Neutrophil (primary cell): ENCODE measurements at regions not wholly inside any gene's neighbourhood (a gene's known extent, or its start where the extent isn't known, plus 50 kb on each side); places are given as distances from the start of the nearest gene placed in this dataset.

ENCODE experiments used
- H3K27ac ChIP-seq: fragments of 200-600 bp; sonication (generic); 2 replicates; pipeline ENCODE4 v1.5.1; 2016; ENCODE audit warnings: mild to moderate bottlenecking, moderate library complexity
- H3K27me3 ChIP-seq: fragments of 200-600 bp; sonication (generic); 2 replicates; pipeline ENCODE4 v1.6.0; 2016; ENCODE audit warnings: mild to moderate bottlenecking
- H3K36me3 ChIP-seq: fragments of 200-600 bp; sonication (generic); 2 replicates; pipeline ENCODE4 v1.5.1; 2017
- H3K4me1 ChIP-seq, 2 experiments: fragments of 200-600 bp in 1 of 2; sonication (generic) in 1 of 2; 1 replicate in 1 of 2; 2 replicates in 1 of 2; pipeline versions ENCODE4 v1.5.1 to v1.6.1; 2013 to 2016; ENCODE audit warnings: low read depth in 1 of 2, low read length in 1 of 2, mild to moderate bottlenecking in 1 of 2, moderate library complexity in 1 of 2; ENCODE audit not compliant: control insufficient read depth in 1 of 2, insufficient read depth in 1 of 2
- H3K4me3 ChIP-seq, 2 experiments: fragments of 200-600 bp in 1 of 2; sonication (generic) in 1 of 2; 1 replicate in 1 of 2; 2 replicates in 1 of 2; pipeline ENCODE4 v1.5.1; 2013 to 2016; ENCODE audit warnings: low read depth in 1 of 2, low read length in 1 of 2, mild to moderate bottlenecking in 1 of 2, moderate library complexity in 1 of 2
- H3K9me3 ChIP-seq: fragments of 200-600 bp; sonication (generic); 2 replicates; pipeline ENCODE4 v1.5.1; 2016
- TF ChIP-seq, protein P1 (sequence below): fragments of 200-600 bp; sonication (generic); IDR thresholded peaks from 2 replicates; pipeline ENCODE4 v1.5.1; 2016; ENCODE audit warnings: antibody characterized with exemption

DNA sequence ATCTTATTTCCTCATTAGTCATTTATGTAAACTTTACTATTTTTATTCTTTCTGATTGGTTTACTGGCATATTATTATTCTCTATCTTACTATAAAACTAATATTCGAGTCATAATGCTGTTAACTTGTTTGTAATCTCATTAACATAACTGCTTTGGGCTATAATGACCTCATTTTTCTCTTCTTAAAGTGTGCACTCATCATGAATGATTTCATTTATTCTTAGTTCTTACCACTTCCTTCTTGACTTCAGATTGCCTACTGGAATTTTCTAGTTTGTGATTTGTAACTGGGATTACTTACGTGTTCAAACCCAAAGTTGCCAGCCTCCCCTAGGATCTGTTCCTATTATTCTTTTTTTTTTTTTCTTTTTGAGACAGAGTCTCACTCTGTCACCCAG, 91.8 kb upstream of the TNFAIP3 start:
- no peaks in the 10 kb centered on the region for H3K9me3 ChIP-seq
- no peaks in the 10 kb centered on the region for H3K27me3 ChIP-seq
- peaks cover 12 to 25% of the 10 kb centered on the region in 2 experiments for H3K4me1 ChIP-seq
- TF ChIP-seq, protein P1, sequence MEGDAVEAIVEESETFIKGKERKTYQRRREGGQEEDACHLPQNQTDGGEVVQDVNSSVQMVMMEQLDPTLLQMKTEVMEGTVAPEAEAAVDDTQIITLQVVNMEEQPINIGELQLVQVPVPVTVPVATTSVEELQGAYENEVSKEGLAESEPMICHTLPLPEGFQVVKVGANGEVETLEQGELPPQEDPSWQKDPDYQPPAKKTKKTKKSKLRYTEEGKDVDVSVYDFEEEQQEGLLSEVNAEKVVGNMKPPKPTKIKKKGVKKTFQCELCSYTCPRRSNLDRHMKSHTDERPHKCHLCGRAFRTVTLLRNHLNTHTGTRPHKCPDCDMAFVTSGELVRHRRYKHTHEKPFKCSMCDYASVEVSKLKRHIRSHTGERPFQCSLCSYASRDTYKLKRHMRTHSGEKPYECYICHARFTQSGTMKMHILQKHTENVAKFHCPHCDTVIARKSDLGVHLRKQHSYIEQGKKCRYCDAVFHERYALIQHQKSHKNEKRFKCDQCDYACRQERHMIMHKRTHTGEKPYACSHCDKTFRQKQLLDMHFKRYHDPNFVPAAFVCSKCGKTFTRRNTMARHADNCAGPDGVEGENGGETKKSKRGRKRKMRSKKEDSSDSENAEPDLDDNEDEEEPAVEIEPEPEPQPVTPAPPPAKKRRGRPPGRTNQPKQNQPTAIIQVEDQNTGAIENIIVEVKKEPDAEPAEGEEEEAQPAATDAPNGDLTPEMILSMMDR, result no peak
- no peaks in the 10 kb centered on the region for H3K36me3 ChIP-seq
- no peak overlapping the region for H3K27ac ChIP-seq
- no peak overlapping the region for H3K4me3 ChIP-seq

DNA sequence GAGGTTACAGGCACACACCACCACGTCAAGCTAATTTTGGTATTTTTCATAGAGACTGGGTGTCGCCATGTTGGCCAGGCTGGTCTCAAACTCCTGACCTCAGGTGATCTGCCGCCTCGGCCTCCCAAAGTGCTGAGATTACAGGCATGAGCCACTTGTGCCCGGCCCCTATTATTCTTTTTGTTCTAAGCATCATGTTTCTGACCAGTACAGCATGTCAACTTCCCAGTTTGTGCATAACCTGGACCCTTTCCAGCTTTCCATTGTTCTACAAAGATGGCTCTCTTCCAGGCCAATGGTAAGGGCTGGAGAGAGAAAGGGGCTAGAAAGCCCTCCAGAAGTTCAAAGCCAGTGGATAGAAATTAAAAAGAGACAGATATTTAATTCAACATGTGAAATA, 91.3 kb upstream of the TNFAIP3 start:
- Histone ChIP-seq H3K9me3 (no peaks in the 10 kb centered on the region), H3K27ac (no peak overlapping the region), H3K27me3 (no peaks in the 10 kb centered on the region), H3K4me3 (no peak overlapping the region), H3K4me1 (peaks cover 12 to 25% of the 10 kb centered on the region in 2 experiments), H3K36me3 (no peaks in the 10 kb centered on the region)
- TF ChIP-seq, protein P1, result no peak

DNA sequence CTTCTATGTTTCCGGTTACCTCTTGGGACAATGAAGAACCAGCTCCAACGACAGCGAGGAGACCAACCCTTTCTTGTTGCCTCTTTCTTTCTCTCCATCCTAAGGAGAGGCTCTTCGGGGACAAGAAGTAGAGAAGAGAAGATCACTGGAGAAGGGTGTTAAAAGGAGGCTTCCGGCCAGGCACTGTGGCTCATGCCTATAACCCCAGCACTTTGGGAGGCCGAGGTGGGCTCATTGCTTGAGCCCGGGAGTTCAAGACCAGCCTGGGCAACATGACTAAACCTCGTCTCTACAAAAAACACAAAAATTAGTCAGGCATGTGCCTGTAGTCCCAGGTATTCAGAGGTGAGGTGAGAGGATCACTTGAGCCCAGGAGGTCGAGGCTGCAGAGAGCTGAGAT, 90.8 kb upstream of the TNFAIP3 start:
- TF ChIP-seq, protein P1, result no peak
- Histone ChIP-seq H3K27me3 (no peaks in the 10 kb centered on the region), H3K9me3 (no peaks in the 10 kb centered on the region), H3K36me3 (no peaks in the 10 kb centered on the region), H3K27ac (no peak overlapping the region), H3K4me3 (no peak overlapping the region), H3K4me1 (peaks cover 12 to 25% of the 10 kb centered on the region in 2 experiments)

DNA sequence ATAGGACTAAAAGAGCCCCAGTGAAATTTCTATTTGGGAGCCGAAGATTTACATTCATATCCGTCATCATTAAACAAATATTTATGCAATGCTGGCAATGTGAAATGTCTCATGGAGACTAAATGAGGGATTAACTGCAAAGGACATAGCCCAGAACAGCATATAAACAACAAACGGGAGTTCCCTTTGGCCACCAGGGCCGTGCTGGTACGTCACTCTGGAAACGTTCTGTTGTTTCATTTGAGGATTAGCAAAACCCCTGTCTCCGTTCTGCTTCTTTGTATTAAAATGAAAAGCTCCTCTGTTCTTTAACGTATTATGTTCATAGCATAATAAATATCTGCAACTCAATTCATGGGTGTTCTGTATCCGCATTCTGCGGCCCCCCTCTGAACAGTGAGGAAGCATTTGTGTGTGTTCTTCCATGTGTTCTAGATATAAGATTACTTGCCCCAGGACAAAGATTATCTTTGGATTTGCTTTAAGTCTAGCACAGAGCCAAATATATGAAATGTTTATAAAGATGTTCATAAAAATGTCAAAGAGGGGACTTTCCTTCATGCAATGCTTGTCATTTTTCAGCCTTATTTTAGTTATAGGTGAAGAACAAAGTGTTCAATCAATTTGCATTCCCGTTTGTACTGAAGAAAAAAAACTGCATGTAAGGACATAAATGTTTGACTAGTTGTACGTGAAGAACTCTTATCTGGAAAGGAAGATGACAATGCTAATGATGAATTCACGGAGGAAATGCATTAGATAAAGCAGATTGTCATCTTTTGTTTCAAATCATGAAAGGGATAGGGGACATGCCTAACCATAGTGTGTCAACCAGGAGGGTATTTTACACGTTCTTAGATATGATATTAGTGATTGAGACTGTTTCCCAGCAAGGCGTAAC, 90.0 kb upstream of the TNFAIP3 start:
- no peak overlapping the region for H3K4me3 ChIP-seq
- H3K27ac ChIP-seq, result no peak overlapping the region

DNA sequence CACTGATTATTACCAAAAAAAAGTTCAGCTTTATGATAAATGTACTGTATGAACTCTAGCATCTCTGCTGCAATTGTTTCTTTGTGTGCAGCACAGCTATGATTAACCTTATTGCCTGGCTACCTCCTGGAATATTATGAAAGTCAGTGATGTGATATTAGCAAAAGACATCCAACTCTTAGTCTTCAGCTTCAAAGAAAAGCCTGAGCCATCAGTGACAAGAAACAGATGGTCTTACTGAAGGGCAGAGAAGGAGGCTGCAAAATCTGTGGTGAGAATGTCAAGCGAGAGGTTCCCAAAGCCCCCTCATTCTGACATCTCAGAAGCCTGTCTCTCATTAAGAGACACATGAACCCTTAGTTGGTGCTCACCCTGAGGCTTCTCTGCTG, 89.4 kb upstream of the TNFAIP3 start:
- Histone ChIP-seq H3K4me1 (peaks cover 12 to 23% of the 10 kb centered on the region in 2 experiments), H3K27me3 (no peaks in the 10 kb centered on the region), H3K4me3 (no peak overlapping the region), H3K9me3 (no peaks in the 10 kb centered on the region), H3K27ac (no peak overlapping the region), H3K36me3 (no peaks in the 10 kb centered on the region)
- TF ChIP-seq, protein P1, result no peak

More for the DNA sequence above, 90.0 kb upstream of the TNFAIP3 start:
- H3K9me3 ChIP-seq, result no peaks in the 10 kb centered on the region
- TF ChIP-seq, protein P1, result no peak
- H3K4me1 ChIP-seq, result peaks cover 12 to 25% of the 10 kb centered on the region in 2 experiments
- H3K27me3 ChIP-seq, result no peaks in the 10 kb centered on the region
- H3K36me3 ChIP-seq, result no peaks in the 10 kb centered on the region
